ENCODE measurements at regions not wholly inside any gene's neighbourhood (a gene's known extent, or its start where the extent isn't known, plus 50 kb on each side); places are given as distances from the start of the nearest gene placed in this dataset.

GRCh38 chr20:51899674-51900073, 97.4 kb upstream of the SALL4 start:
- TF ChIP-seq CTCF (conservative IDR thresholded peaks at IDR 0.05): no peak
- no peak overlapping the region for H3K27ac Mint-ChIP-seq (ENCODE audit: unreplicated experiment)
- H3K4me3 Mint-ChIP-seq: no peak overlapping the region
- peaks cover 20% of the 10 kb centered on the region for H3K4me1 Mint-ChIP-seq
- no peaks in the 10 kb centered on the region for H3K36me3 Mint-ChIP-seq (ENCODE audit: low read depth)
- H3K9me3 Mint-ChIP-seq: no peaks in the 10 kb centered on the region
- no peak for DNase-seq (ENCODE audit: low read depth, low spot score)
- no peaks in the 10 kb centered on the region for H3K27me3 Mint-ChIP-seq (ENCODE audit: low read depth)

- H3K27ac Mint-ChIP-seq (ENCODE audit: unreplicated experiment): no peak overlapping the region
- no peaks in the 10 kb centered on the region for H3K27me3 Mint-ChIP-seq (ENCODE audit: low read depth)
- no peak for TF ChIP-seq CTCF (conservative IDR thresholded peaks at IDR 0.05)
- no peak overlapping the region for H3K4me3 Mint-ChIP-seq
- H3K9me3 Mint-ChIP-seq: no peaks in the 10 kb centered on the region
- H3K36me3 Mint-ChIP-seq (ENCODE audit: low read depth): no peaks in the 10 kb centered on the region
- DNase-seq (ENCODE audit: low read depth, low spot score): no peak
- peaks cover 23% of the 10 kb centered on the region for H3K4me1 Mint-ChIP-seq
Observed at GRCh38 chr20:51898788-51899187, 96.5 kb upstream of the SALL4 start.

GRCh38 chr20:51894619-51895018, 92.3 kb upstream of the SALL4 start:
- H3K4me1 Mint-ChIP-seq: peaks cover 30% of the 10 kb centered on the region
- no peak for TF ChIP-seq CTCF (conservative IDR thresholded peaks at IDR 0.05)
- H3K27ac Mint-ChIP-seq (ENCODE audit: unreplicated experiment): no peak overlapping the region
- DNase-seq (ENCODE audit: low read depth, low spot score): no peak
- no peaks in the 10 kb centered on the region for H3K36me3 Mint-ChIP-seq (ENCODE audit: low read depth)
- no peaks in the 10 kb centered on the region for H3K9me3 Mint-ChIP-seq
- H3K4me3 Mint-ChIP-seq: no peak overlapping the region
- no peaks in the 10 kb centered on the region for H3K27me3 Mint-ChIP-seq (ENCODE audit: low read depth)

- DNase-seq (ENCODE audit: low read depth, low spot score): no peak
- H3K27ac Mint-ChIP-seq (ENCODE audit: unreplicated experiment): no peak overlapping the region
- no peaks in the 10 kb centered on the region for H3K27me3 Mint-ChIP-seq (ENCODE audit: low read depth)
- TF ChIP-seq CTCF (conservative IDR thresholded peaks at IDR 0.05): no peak
- no peaks in the 10 kb centered on the region for H3K36me3 Mint-ChIP-seq (ENCODE audit: low read depth)
- peaks cover 34% of the 10 kb centered on the region for H3K4me1 Mint-ChIP-seq
- H3K9me3 Mint-ChIP-seq: no peaks in the 10 kb centered on the region
- H3K4me3 Mint-ChIP-seq: no peak overlapping the region
Observed at GRCh38 chr20:51894201-51894600, 91.9 kb upstream of the SALL4 start.

GRCh38 chr20:51893723-51894122, 91.4 kb upstream of the SALL4 start:
- no peak overlapping the region for H3K27ac Mint-ChIP-seq (ENCODE audit: unreplicated experiment)
- peaks cover 34% of the 10 kb centered on the region for H3K4me1 Mint-ChIP-seq

More at GRCh38 chr20:51893723-51894122, 91.4 kb upstream of the SALL4 start:
- Mint-ChIP-seq H3K4me3 (no peak overlapping the region), H3K27me3 (ENCODE audit: low read depth) (no peaks in the 10 kb centered on the region), H3K9me3 (no peaks in the 10 kb centered on the region), H3K36me3 (ENCODE audit: low read depth) (no peaks in the 10 kb centered on the region)
- no peak for DNase-seq (ENCODE audit: low read depth, low spot score)
- TF ChIP-seq CTCF (conservative IDR thresholded peaks at IDR 0.05): no peak

Data from neural crest cell (in vitro differentiated cells).